ENCODE measurements at regions not wholly inside any gene's neighbourhood (a gene's known extent, or its start where the extent isn't known, plus 50 kb on each side); places are given as distances from the start of the nearest gene placed in this dataset.
"Not testable (repeated sequence)": the region's sequence is repeated elsewhere in the genome, so short reads cannot be mapped to it uniquely, and the experiment has no call there.

- DNase-seq: no peak
Measured at GRCh38 chr12:59344224-59344623, 251.6 kb upstream of the SLC16A7 start.

- DNase-seq: no peak
Measured at GRCh38 chr12:59329462-59329861, 266.4 kb upstream of the SLC16A7 start.

GRCh38 chr12:59328395-59329075 is 267.3 kb upstream of the SLC16A7 start:
- not testable (repeated sequence) for DNase-seq

- not testable (repeated sequence) for DNase-seq
Measured at GRCh38 chr12:59326457-59326856, 269.4 kb upstream of the SLC16A7 start.

GRCh38 chr12:59322473-59322872 is 273.4 kb upstream of the SLC16A7 start:
- DNase-seq: no peak

- no peak for DNase-seq
Measured at GRCh38 chr12:59321278-59321677, 274.6 kb upstream of the SLC16A7 start.

GRCh38 chr12:59320112-59320511 is 275.7 kb upstream of the SLC16A7 start:
- no peak for DNase-seq

GRCh38 chr12:59318940-59319339 is 276.9 kb upstream of the SLC16A7 start:
- no peak for DNase-seq

GRCh38 chr12:59317598-59317997 is 278.2 kb upstream of the SLC16A7 start:
- DNase-seq: no peak

- no peak for DNase-seq
Measured at GRCh38 chr12:59316938-59317337, 278.9 kb upstream of the SLC16A7 start.

GRCh38 chr12:59316354-59316753 is 279.5 kb upstream of the SLC16A7 start:
- not testable (repeated sequence) for DNase-seq

GRCh38 chr12:59314209-59314608 is 281.6 kb upstream of the SLC16A7 start:
- DNase-seq: no peak

- DNase-seq: no peak
Measured at GRCh38 chr12:59304077-59304721, 291.6 kb upstream of the SLC16A7 start.

GRCh38 chr12:59298296-59298695 is 297.5 kb upstream of the SLC16A7 start:
- no peak for DNase-seq

GRCh38 chr12:59294221-59294620 is 301.6 kb upstream of the SLC16A7 start:
- no peak for DNase-seq

- DNase-seq: no peak
Measured at GRCh38 chr12:59282999-59283398, 312.8 kb upstream of the SLC16A7 start.

GRCh38 chr12:59273561-59273960 is 322.3 kb upstream of the SLC16A7 start:
- not testable (repeated sequence) for DNase-seq

- no peak for DNase-seq
Measured at GRCh38 chr12:59268295-59268809, 327.5 kb upstream of the SLC16A7 start.

- no peak for DNase-seq
Measured at GRCh38 chr12:59260202-59260601, 335.6 kb upstream of the SLC16A7 start.

- no peak for DNase-seq
Measured at GRCh38 chr12:59252731-59253130, 332.4 kb upstream of the LRIG3 start.

GRCh38 chr12:59250766-59251165 is 330.5 kb upstream of the LRIG3 start:
- DNase-seq: no peak

- DNase-seq: no peak
Measured at GRCh38 chr12:59240048-59240447, 319.7 kb upstream of the LRIG3 start.

- no peak for DNase-seq
Measured at GRCh38 chr12:59234391-59234790, 314.1 kb upstream of the LRIG3 start.

- DNase-seq: no peak
Measured at GRCh38 chr12:59230334-59230733, 310.0 kb upstream of the LRIG3 start.
